HG03103 (cell line): ENCODE measurements at regions not wholly inside any gene's neighbourhood (a gene's known extent, or its start where the extent isn't known, plus 50 kb on each side); places are given as distances from the start of the nearest gene placed in this dataset.
A peak's percentile ranks its signal among the peaks of the same experiment; 100 is the strongest.

Experiments used
- ATAC-seq: cut with Tn5 transposase; IDR thresholded peaks from one replicate; pipeline ENCODE4 v1.9.1; 2021; ENCODE audit warnings: low read depth; ENCODE audit not compliant: unreplicated experiment

GRCh38 chrX:39845233-39845632 is 252.5 kb downstream of the BCOR start:
- no peak for ATAC-seq

GRCh38 chrX:39846460-39846859 is 251.3 kb downstream of the BCOR start:
- no peak for ATAC-seq

- ATAC-seq, result no peak
These were observed 249.5 kb downstream of the BCOR start for GRCh38 chrX:39848243-39848642.

- no peak for ATAC-seq
These were observed 248.9 kb downstream of the BCOR start for GRCh38 chrX:39848900-39849299.

GRCh38 chrX:39850209-39850608 is 247.5 kb downstream of the BCOR start:
- ATAC-seq, result no peak

- ATAC-seq, result no peak
These were observed 247.1 kb downstream of the BCOR start for GRCh38 chrX:39850630-39851152.

- no peak for ATAC-seq
These were observed 245.9 kb downstream of the BCOR start for GRCh38 chrX:39851745-39852455.

GRCh38 chrX:39852491-39852890 is 245.3 kb downstream of the BCOR start:
- ATAC-seq, result no peak

GRCh38 chrX:39853417-39854030 is 244.2 kb downstream of the BCOR start:
- ATAC-seq, result no peak

GRCh38 chrX:39854772-39855747 is 242.7 kb downstream of the BCOR start:
- ATAC-seq, result peak; percentile 68

- ATAC-seq, result no peak
These were observed 242.0 kb downstream of the BCOR start for GRCh38 chrX:39855748-39856129.

GRCh38 chrX:39856472-39857121 is 241.2 kb downstream of the BCOR start:
- ATAC-seq, result no peak

GRCh38 chrX:39857780-39858179 is 240.0 kb downstream of the BCOR start:
- no peak for ATAC-seq

GRCh38 chrX:39859991-39860861 is 237.5 kb downstream of the BCOR start:
- ATAC-seq, result peak; percentile 69

GRCh38 chrX:39862963-39863362 is 234.8 kb downstream of the BCOR start:
- no peak for ATAC-seq

- no peak for ATAC-seq
These were observed 231.5 kb downstream of the BCOR start for GRCh38 chrX:39866229-39866628.

- no peak for ATAC-seq
These were observed 227.7 kb downstream of the BCOR start for GRCh38 chrX:39869846-39870601.

GRCh38 chrX:39871648-39872047 is 226.1 kb downstream of the BCOR start:
- no peak for ATAC-seq

GRCh38 chrX:39873117-39873516 is 224.6 kb downstream of the BCOR start:
- ATAC-seq, result no peak
